Esophagus squamous epithelium (tissue), 4 donors: ENCODE measurements at regions not wholly inside any gene's neighbourhood (a gene's known extent, or its start where the extent isn't known, plus 50 kb on each side); places are given as distances from the start of the nearest gene placed in this dataset.

Experiments used
- POLR2A ChIP-seq, 4 donors: fragments of 450-650 bp; IDR thresholded peaks; one replicate each; pipeline ENCODE4 v1.6.1; 2017; ENCODE audit warnings: antibody characterized with exemption in 4 of 4, mild to moderate bottlenecking in 4 of 4, moderate library complexity in 3 of 4
- TF ChIP-seq, protein P1 (sequence below), 6 experiments: fragments of 450-650 bp in 4 of 6; fragments of 200-600 bp in 2 of 6; sonication (generic) in 2 of 6; IDR thresholded peaks; one replicate each; pipeline ENCODE4 v1.5.1; 2016 to 2019; ENCODE audit warnings: antibody characterized with exemption in 6 of 6, mild to moderate bottlenecking in 4 of 6, moderate library complexity in 4 of 6

DNA sequence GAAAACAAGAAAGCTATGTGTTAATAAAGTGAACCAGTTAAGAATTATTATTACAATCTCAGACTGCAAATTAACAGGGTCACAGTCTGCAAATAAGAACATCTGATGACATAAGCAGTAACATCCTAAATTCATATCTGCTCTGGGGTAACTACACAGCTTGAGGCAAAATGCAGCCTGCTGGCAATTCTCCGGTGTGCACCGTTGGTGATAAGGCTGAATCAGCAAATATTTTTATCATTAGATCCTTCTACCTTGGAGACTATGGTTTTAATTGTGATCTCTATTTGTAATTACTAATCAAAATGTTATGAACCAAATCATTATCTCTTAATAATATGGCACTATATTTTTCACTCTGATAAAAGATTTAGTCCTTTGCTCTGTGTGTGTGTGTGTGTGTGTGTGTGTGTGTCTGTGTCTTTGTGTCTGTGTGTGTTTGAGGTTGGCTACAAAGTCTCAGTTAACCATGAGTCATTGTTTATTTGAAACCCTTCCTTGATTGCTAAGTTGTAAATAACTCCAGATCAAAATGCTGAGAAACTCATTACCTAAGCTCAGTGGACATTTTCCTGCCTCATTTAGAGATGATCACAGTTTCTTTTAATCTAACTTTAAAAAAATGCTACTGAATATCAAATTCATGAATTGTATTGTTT is 442.6 kb downstream of the GXYLT1 start:
- TF ChIP-seq, protein P1, sequence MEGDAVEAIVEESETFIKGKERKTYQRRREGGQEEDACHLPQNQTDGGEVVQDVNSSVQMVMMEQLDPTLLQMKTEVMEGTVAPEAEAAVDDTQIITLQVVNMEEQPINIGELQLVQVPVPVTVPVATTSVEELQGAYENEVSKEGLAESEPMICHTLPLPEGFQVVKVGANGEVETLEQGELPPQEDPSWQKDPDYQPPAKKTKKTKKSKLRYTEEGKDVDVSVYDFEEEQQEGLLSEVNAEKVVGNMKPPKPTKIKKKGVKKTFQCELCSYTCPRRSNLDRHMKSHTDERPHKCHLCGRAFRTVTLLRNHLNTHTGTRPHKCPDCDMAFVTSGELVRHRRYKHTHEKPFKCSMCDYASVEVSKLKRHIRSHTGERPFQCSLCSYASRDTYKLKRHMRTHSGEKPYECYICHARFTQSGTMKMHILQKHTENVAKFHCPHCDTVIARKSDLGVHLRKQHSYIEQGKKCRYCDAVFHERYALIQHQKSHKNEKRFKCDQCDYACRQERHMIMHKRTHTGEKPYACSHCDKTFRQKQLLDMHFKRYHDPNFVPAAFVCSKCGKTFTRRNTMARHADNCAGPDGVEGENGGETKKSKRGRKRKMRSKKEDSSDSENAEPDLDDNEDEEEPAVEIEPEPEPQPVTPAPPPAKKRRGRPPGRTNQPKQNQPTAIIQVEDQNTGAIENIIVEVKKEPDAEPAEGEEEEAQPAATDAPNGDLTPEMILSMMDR (IDR thresholded peaks at IDR 0.05): no peak
- no peak for TF ChIP-seq POLR2A (IDR thresholded peaks at IDR 0.05)
